SK-N-SH treated with all-trans-retinoic acid at 6 μM for 48 hours (cell line): ENCODE measurements at regions not wholly inside any gene's neighbourhood (a gene's known extent, or its start where the extent isn't known, plus 50 kb on each side); places are given as distances from the start of the nearest gene placed in this dataset.

Source experiments
- ATAC-seq: fragments of 200-7000 bp; cut with Tn5 transposase; 3 replicates; pipeline ENCODE4 v1.9.1; 2020; ENCODE audit warnings: mild to moderate bottlenecking, moderate library complexity
- BACH2 ChIP-seq: fragments of 250-450 bp; sonication (Bioruptor Pico); IDR thresholded peaks from 2 replicates; pipeline ENCODE4 v1.9.0; 2021; ENCODE audit warnings: mild to moderate bottlenecking, borderline replicate concordance
- CREB5 ChIP-seq: fragments of 250-450 bp; sonication (Bioruptor Pico); IDR thresholded peaks from 2 replicates; pipeline ENCODE4 v1.5.1; 2020; ENCODE audit warnings: low read depth, mild to moderate bottlenecking, moderate library complexity
- CSDC2 ChIP-seq: fragments of 250-450 bp; sonication (Bioruptor Pico); IDR thresholded peaks from 2 replicates; pipeline ENCODE4 v1.5.0; 2020; ENCODE audit warnings: mild to moderate bottlenecking, moderate library complexity
- CSRNP3 ChIP-seq: fragments of 250-450 bp; sonication (Bioruptor Pico); IDR thresholded peaks from 2 replicates; pipeline ENCODE4 v1.5.1; 2021; ENCODE audit warnings: mild to moderate bottlenecking, moderate library complexity
- ESRRG ChIP-seq: fragments of 250-450 bp; sonication (Bioruptor Pico); IDR thresholded peaks from 2 replicates; pipeline ENCODE4 v1.6.1; 2021; ENCODE audit warnings: mild to moderate bottlenecking
- GLIS3 ChIP-seq: fragments of 250-450 bp; sonication (Bioruptor Pico); IDR thresholded peaks from 2 replicates; pipeline ENCODE4 v1.5.0; 2020; ENCODE audit warnings: mild to moderate bottlenecking, moderate library complexity
- PATZ1 ChIP-seq: fragments of 250-450 bp; sonication (Bioruptor Pico); IDR thresholded peaks from 2 replicates; pipeline ENCODE4 v1.8.0; 2020; ENCODE audit warnings: mild to moderate bottlenecking, moderate library complexity, borderline replicate concordance
- POU6F1 ChIP-seq: fragments of 250-450 bp; sonication (Bioruptor Pico); IDR thresholded peaks from 2 replicates; pipeline ENCODE4 v1.8.0; 2021; ENCODE audit warnings: low read depth, mild to moderate bottlenecking, moderate library complexity, borderline replicate concordance
- PPARA ChIP-seq: fragments of 250-450 bp; sonication (Bioruptor Pico); IDR thresholded peaks from 2 replicates; pipeline ENCODE4 v1.5.0; 2020; ENCODE audit warnings: mild to moderate bottlenecking, borderline replicate concordance
- RARB ChIP-seq: fragments of 250-450 bp; sonication (Bioruptor Pico); IDR thresholded peaks from 2 replicates; pipeline ENCODE4 v1.8.0; 2021; ENCODE audit warnings: mild to moderate bottlenecking, moderate library complexity
- SNAI2 ChIP-seq: fragments of 250-450 bp; sonication (Bioruptor Pico); IDR thresholded peaks from 2 replicates; pipeline ENCODE4 v1.5.0; 2020; ENCODE audit warnings: mild to moderate bottlenecking, moderate library complexity
- TCF4 ChIP-seq: fragments of 250-450 bp; sonication (Bioruptor Pico); IDR thresholded peaks from 2 replicates; pipeline ENCODE4 v1.8.0; 2021; ENCODE audit warnings: mild to moderate bottlenecking, moderate library complexity, borderline replicate concordance
- TOX ChIP-seq: fragments of 250-450 bp; sonication (Bioruptor Pico); IDR thresholded peaks from 2 replicates; pipeline ENCODE4 v1.8.0; 2021; ENCODE audit warnings: mild to moderate bottlenecking, moderate library complexity, borderline replicate concordance
- TSHZ2 ChIP-seq: fragments of 250-450 bp; sonication (Bioruptor Pico); IDR thresholded peaks from 2 replicates; pipeline ENCODE4 v1.5.0; 2020; ENCODE audit warnings: mild to moderate bottlenecking, moderate library complexity
- ZC3H10 ChIP-seq: fragments of 250-450 bp; sonication (Bioruptor Pico); IDR thresholded peaks from 2 replicates; pipeline ENCODE4 v1.5.1; 2021; ENCODE audit warnings: mild to moderate bottlenecking, moderate library complexity
- ZFP3 ChIP-seq: fragments of 250-450 bp; sonication (Bioruptor Pico); IDR thresholded peaks from 2 replicates; pipeline ENCODE4 v1.5.0; 2020; ENCODE audit warnings: mild to moderate bottlenecking, moderate library complexity
- ZFP30 ChIP-seq: fragments of 450-650 bp; formaldehyde crosslinking; IDR thresholded peaks from 2 replicates; pipeline ENCODE4 v1.5.0; 2022; ENCODE audit warnings: mild to moderate bottlenecking, moderate library complexity
- ZNF565 ChIP-seq: fragments of 450-650 bp; formaldehyde crosslinking; conservative IDR thresholded peaks from 2 replicates; pipeline ENCODE4 v1.5.0; 2020; ENCODE audit warnings: low read depth, mild to moderate bottlenecking, moderate library complexity
- ZNF70 ChIP-seq: fragments of 450-650 bp; formaldehyde crosslinking; IDR thresholded peaks from 2 replicates; pipeline ENCODE4 v1.5.0; 2020; ENCODE audit warnings: mild to moderate bottlenecking, moderate library complexity
- ZNF8 ChIP-seq: fragments of 450-650 bp; formaldehyde crosslinking; IDR thresholded peaks from 2 replicates; pipeline ENCODE4 v1.5.0; 2020; ENCODE audit warnings: mild to moderate bottlenecking, moderate library complexity

- ATAC-seq, result no peak
- TF ChIP-seq ZNF8 (CRISPR knock-in tag) (no peak), CSRNP3 (no peak), CREB5 (CRISPR knock-in tag) (no peak), ZNF565 (CRISPR knock-in tag) (no peak), RARB (CRISPR knock-in tag) (no peak), POU6F1 (CRISPR knock-in tag) (no peak), SNAI2 (no peak), TOX (CRISPR knock-in tag) (no peak)
Measured at GRCh38 chr4:111776561-111776960, 368.7 kb upstream of the FAM241A start.

GRCh38 chr4:111778543-111778942 is 366.7 kb upstream of the FAM241A start:
- ATAC-seq, result no peak
- no peak for TF ChIP-seq SNAI2
- no peak for TF ChIP-seq ZFP30 (CRISPR knock-in tag)
- TF ChIP-seq TSHZ2 (CRISPR knock-in tag), result no peak
- TF ChIP-seq ZNF70 (CRISPR knock-in tag), result no peak
- no peak for TF ChIP-seq BACH2
- TF ChIP-seq ESRRG (CRISPR knock-in tag), result no peak

GRCh38 chr4:111780965-111781364 is 364.3 kb upstream of the FAM241A start:
- ATAC-seq, result no peak
- TF ChIP-seq GLIS3 (CRISPR knock-in tag), result no peak
- TF ChIP-seq ZC3H10, result no peak
- TF ChIP-seq PPARA (CRISPR knock-in tag), result no peak
- no peak for TF ChIP-seq ZFP30 (CRISPR knock-in tag)
- TF ChIP-seq, all 23 proteins: peak for 0

- TF ChIP-seq ZNF8 (CRISPR knock-in tag) (no peak), ZC3H10 (no peak), RARB (CRISPR knock-in tag) (no peak), ZFP3 (CRISPR knock-in tag) (no peak), TCF4 (CRISPR knock-in tag) (no peak), PATZ1 (CRISPR knock-in tag) (no peak), POU6F1 (CRISPR knock-in tag) (no peak), CSDC2 (CRISPR knock-in tag) (no peak), SNAI2 (no peak), CREB5 (CRISPR knock-in tag) (no peak), GLIS3 (CRISPR knock-in tag) (no peak), ZNF70 (CRISPR knock-in tag) (no peak)
- TF ChIP-seq, all 23 proteins: peak for 0
- no peak for ATAC-seq
Measured at GRCh38 chr4:111781611-111782010, 363.6 kb upstream of the FAM241A start.
